ENCODE measurements at regions not wholly inside any gene's neighbourhood (a gene's known extent, or its start where the extent isn't known, plus 50 kb on each side); places are given as distances from the start of the nearest gene placed in this dataset.

- H3K9me3 ChIP-seq (ENCODE audit: control insufficient read depth, low read length, poor library complexity, severe bottlenecking): peaks cover 4% of the 10 kb centered on the region
- no peak for ATAC-seq
- no peak overlapping the region for H3K27ac Mint-ChIP-seq
- no peaks in the 10 kb centered on the region for H3K27me3 Mint-ChIP-seq
- no peak for DNase-seq
- no peaks in the 10 kb centered on the region for H3K4me1 Mint-ChIP-seq
- no peak overlapping the region for H3K4me3 Mint-ChIP-seq
- no peaks in the 10 kb centered on the region for H3K36me3 Mint-ChIP-seq (ENCODE audit: low read depth)
Measured at GRCh38 chr3:146895026-146895749, 290.0 kb upstream of the PLSCR5 start.

GRCh38 chr3:146894406-146894805, 289.3 kb upstream of the PLSCR5 start:
- Mint-ChIP-seq H3K27ac (no peak overlapping the region), H3K27me3 (no peaks in the 10 kb centered on the region), H3K36me3 (ENCODE audit: low read depth) (no peaks in the 10 kb centered on the region), H3K4me1 (no peaks in the 10 kb centered on the region), H3K4me3 (no peak overlapping the region)
- ATAC-seq (no peak), DNase-seq (no peak)
- H3K9me3 ChIP-seq (ENCODE audit: control insufficient read depth, low read length, poor library complexity, severe bottlenecking): peaks cover 4% of the 10 kb centered on the region

DNA sequence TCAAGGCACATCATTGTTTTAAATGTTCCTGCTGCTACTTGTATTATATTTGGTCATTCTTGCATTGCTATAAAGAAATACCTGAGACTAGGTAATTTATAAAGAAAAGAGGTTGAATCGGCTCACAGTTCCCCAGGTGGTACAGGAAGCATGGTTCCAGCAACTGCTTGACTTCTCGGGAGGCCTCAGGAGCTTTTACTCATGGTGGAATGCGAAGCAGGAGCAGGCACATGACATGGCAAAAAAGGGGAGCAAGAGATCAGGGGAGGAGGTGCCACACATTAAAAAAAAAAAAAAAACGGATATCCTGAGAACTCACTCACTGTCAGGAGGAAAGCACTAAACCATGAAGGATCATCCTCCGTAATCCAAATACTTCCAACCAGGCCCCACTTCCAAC, 286.9 kb upstream of the PLSCR5 start:
- DNase-seq (no peak), ATAC-seq (no peak)
- peak overlapping the region; percentile 5 for H3K4me3 Mint-ChIP-seq
- H3K9me3 ChIP-seq (ENCODE audit: control insufficient read depth, low read length, poor library complexity, severe bottlenecking): peaks cover 4% of the 10 kb centered on the region
- H3K36me3 Mint-ChIP-seq (ENCODE audit: low read depth): no peaks in the 10 kb centered on the region
- no peaks in the 10 kb centered on the region for H3K4me1 Mint-ChIP-seq
- no peaks in the 10 kb centered on the region for H3K27me3 Mint-ChIP-seq
- no peak overlapping the region for H3K27ac Mint-ChIP-seq

GRCh38 chr3:146889626-146890025, 284.5 kb upstream of the PLSCR5 start:
- H3K27me3 Mint-ChIP-seq: no peaks in the 10 kb centered on the region

DNA sequence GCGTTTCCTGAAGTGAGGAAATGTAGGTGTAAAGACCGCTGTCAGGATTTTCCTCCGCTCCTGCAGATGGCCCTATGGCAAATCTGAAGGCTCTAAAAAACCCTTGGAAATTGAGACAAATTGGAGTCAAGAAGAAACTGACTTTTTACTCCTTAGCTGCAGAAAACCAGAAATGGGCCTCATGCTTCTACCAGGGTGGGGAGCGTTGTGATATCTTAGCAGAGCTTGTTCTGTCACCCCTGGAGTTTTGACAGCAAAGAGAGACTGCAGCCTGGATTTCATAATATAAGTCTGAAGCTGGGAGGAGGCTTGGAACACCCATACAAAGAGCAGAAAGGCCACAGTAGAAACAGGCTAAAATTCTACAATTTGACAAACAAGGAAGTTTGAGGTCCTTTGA, 283.0 kb upstream of the PLSCR5 start:
- H3K36me3 Mint-ChIP-seq (ENCODE audit: low read depth): no peaks in the 10 kb centered on the region
- H3K4me3 Mint-ChIP-seq: no peak overlapping the region
- DNase-seq: no peak
- no peaks in the 10 kb centered on the region for H3K4me1 Mint-ChIP-seq
- H3K9me3 ChIP-seq (ENCODE audit: control insufficient read depth, low read length, poor library complexity, severe bottlenecking): no peaks in the 10 kb centered on the region
- H3K27me3 Mint-ChIP-seq: no peaks in the 10 kb centered on the region
- no peak for ATAC-seq
- no peak overlapping the region for H3K27ac Mint-ChIP-seq

More at GRCh38 chr3:146889626-146890025, 284.5 kb upstream of the PLSCR5 start:
- no peak for DNase-seq
- Mint-ChIP-seq H3K4me1 (no peaks in the 10 kb centered on the region), H3K36me3 (ENCODE audit: low read depth) (no peaks in the 10 kb centered on the region), H3K27ac (no peak overlapping the region), H3K4me3 (no peak overlapping the region)
- ATAC-seq: no peak
- no peaks in the 10 kb centered on the region for H3K9me3 ChIP-seq (ENCODE audit: control insufficient read depth, low read length, poor library complexity, severe bottlenecking)

DNA sequence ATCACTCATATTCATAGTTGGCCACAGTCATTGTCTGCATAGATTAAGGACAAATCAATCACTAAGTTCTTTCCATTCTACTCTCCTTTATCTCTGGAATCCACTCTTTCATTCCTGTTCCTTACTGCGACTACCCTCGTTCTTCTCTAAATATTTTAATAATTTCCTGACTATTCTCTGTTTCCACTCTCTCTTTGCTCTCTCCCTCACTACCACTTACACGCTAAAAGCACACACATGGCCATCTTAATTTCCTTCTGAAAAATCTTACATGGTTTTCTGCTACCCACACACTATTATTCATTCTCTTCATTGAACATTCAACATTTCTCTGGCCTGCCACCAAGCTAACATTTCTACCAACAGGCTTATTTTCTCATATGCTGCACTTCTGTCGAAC, 279.6 kb upstream of the PLSCR5 start:
- Mint-ChIP-seq H3K4me3 (no peak overlapping the region), H3K27ac (no peak overlapping the region), H3K4me1 (no peaks in the 10 kb centered on the region), H3K27me3 (no peaks in the 10 kb centered on the region), H3K36me3 (ENCODE audit: low read depth) (no peaks in the 10 kb centered on the region)
- DNase-seq: no peak
- ATAC-seq: no peak
- H3K9me3 ChIP-seq (ENCODE audit: control insufficient read depth, low read length, poor library complexity, severe bottlenecking): no peaks in the 10 kb centered on the region

GRCh38 chr3:146884296-146884695, 279.1 kb upstream of the PLSCR5 start:
- no peaks in the 10 kb centered on the region for H3K9me3 ChIP-seq (ENCODE audit: control insufficient read depth, low read length, poor library complexity, severe bottlenecking)
- Mint-ChIP-seq H3K4me1 (no peaks in the 10 kb centered on the region), H3K4me3 (no peak overlapping the region), H3K27ac (no peak overlapping the region), H3K36me3 (ENCODE audit: low read depth) (no peaks in the 10 kb centered on the region), H3K27me3 (no peaks in the 10 kb centered on the region)
- DNase-seq (no peak), ATAC-seq (no peak)

DNA sequence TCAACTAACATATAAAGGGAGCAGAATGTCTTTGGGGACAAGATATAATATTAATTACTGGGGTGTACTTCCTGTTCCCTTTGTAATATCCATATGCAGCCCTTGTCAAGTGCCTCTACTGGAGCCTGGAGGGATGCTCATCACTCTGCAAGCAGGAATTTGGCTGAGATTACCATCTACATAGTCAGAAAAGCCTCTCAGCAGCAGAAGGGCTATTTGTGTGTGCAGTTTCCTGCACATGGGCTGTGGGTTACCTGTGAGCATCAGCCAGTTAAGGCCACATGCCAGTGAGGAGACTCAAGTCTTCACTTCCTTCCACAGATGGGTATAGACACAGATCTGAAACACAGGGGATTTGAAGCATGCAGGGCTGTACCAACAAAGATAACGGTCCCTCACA, 278.1 kb upstream of the PLSCR5 start:
- Mint-ChIP-seq H3K4me1 (no peaks in the 10 kb centered on the region), H3K27me3 (no peaks in the 10 kb centered on the region), H3K4me3 (no peak overlapping the region), H3K27ac (no peak overlapping the region), H3K36me3 (ENCODE audit: low read depth) (no peaks in the 10 kb centered on the region)
- ATAC-seq (no peak), DNase-seq (no peak)
- no peaks in the 10 kb centered on the region for H3K9me3 ChIP-seq (ENCODE audit: control insufficient read depth, low read length, poor library complexity, severe bottlenecking)

GRCh38 chr3:146881966-146882760, 277.0 kb upstream of the PLSCR5 start:
- Mint-ChIP-seq H3K4me1 (no peaks in the 10 kb centered on the region), H3K27ac (no peak overlapping the region), H3K4me3 (no peak overlapping the region), H3K27me3 (no peaks in the 10 kb centered on the region), H3K36me3 (ENCODE audit: low read depth) (no peaks in the 10 kb centered on the region)
- H3K9me3 ChIP-seq (ENCODE audit: control insufficient read depth, low read length, poor library complexity, severe bottlenecking): no peaks in the 10 kb centered on the region
- DNase-seq (no peak), ATAC-seq (no peak)

GRCh38 chr3:146881356-146881755, 276.2 kb upstream of the PLSCR5 start:
- ATAC-seq: no peak
- H3K27me3 Mint-ChIP-seq: no peaks in the 10 kb centered on the region
- H3K4me1 Mint-ChIP-seq: no peaks in the 10 kb centered on the region
- DNase-seq: no peak
- H3K4me3 Mint-ChIP-seq: no peak overlapping the region
- H3K9me3 ChIP-seq (ENCODE audit: control insufficient read depth, low read length, poor library complexity, severe bottlenecking): no peaks in the 10 kb centered on the region
- no peaks in the 10 kb centered on the region for H3K36me3 Mint-ChIP-seq (ENCODE audit: low read depth)
- no peak overlapping the region for H3K27ac Mint-ChIP-seq

GRCh38 chr3:146873748-146874147, 268.6 kb upstream of the PLSCR5 start:
- Mint-ChIP-seq H3K4me3 (no peak overlapping the region), H3K27me3 (no peaks in the 10 kb centered on the region), H3K4me1 (no peaks in the 10 kb centered on the region), H3K27ac (no peak overlapping the region), H3K36me3 (ENCODE audit: low read depth) (no peaks in the 10 kb centered on the region)
- ATAC-seq: no peak
- no peak for DNase-seq
- H3K9me3 ChIP-seq (ENCODE audit: control insufficient read depth, low read length, poor library complexity, severe bottlenecking): no peaks in the 10 kb centered on the region

- Mint-ChIP-seq H3K4me1 (no peaks in the 10 kb centered on the region), H3K27ac (no peak overlapping the region), H3K36me3 (ENCODE audit: low read depth) (no peaks in the 10 kb centered on the region), H3K4me3 (no peak overlapping the region), H3K27me3 (no peaks in the 10 kb centered on the region)
- DNase-seq: no peak
- H3K9me3 ChIP-seq (ENCODE audit: control insufficient read depth, low read length, poor library complexity, severe bottlenecking): no peaks in the 10 kb centered on the region
- ATAC-seq: no peak
Measured at GRCh38 chr3:146865175-146865755, 260.1 kb upstream of the PLSCR5 start.

GRCh38 chr3:146861262-146861661, 256.1 kb upstream of the PLSCR5 start:
- Mint-ChIP-seq H3K27me3 (no peaks in the 10 kb centered on the region), H3K36me3 (ENCODE audit: low read depth) (no peaks in the 10 kb centered on the region), H3K4me1 (no peaks in the 10 kb centered on the region), H3K27ac (no peak overlapping the region), H3K4me3 (no peak overlapping the region)
- H3K9me3 ChIP-seq (ENCODE audit: control insufficient read depth, low read length, poor library complexity, severe bottlenecking): no peaks in the 10 kb centered on the region
- DNase-seq: no peak
- ATAC-seq: no peak
